ENCODE measurements at regions not wholly inside any gene's neighbourhood (a gene's known extent, or its start where the extent isn't known, plus 50 kb on each side); places are given as distances from the start of the nearest gene placed in this dataset.

- H3K27me3 ChIP-seq (replicated peaks; ENCODE audit: insufficient read depth, low read length): no peaks in the 10 kb centered on the region
- no peaks in the 10 kb centered on the region for H3K9me2 ChIP-seq (replicated peaks; ENCODE audit: insufficient read depth, low read length)
- peaks cover 12% of the 10 kb centered on the region; the same call in 1 of the 2 replicates for H3K4me1 ChIP-seq (ENCODE audit: low read length)
- H3K9me3 ChIP-seq (replicated peaks; ENCODE audit: insufficient read depth, low read length): no peaks in the 10 kb centered on the region
- no peak overlapping the region for H3K27ac ChIP-seq (ENCODE audit: low read length)
- H3K79me2 ChIP-seq (ENCODE audit: low read length): no peaks in the 10 kb centered on the region
- no peaks in the 10 kb centered on the region for H3F3A ChIP-seq (ENCODE audit: insufficient read depth, low read length)
- no peak for TF ChIP-seq EZH2phosphoT487 (IDR thresholded peaks at IDR 0.05; ENCODE audit: low read length)
- no peak for TF ChIP-seq EZH2 (optimal IDR thresholded peaks at IDR 0.05; ENCODE audit: low read depth, low read length)
- no peak for TF ChIP-seq CTCF (IDR thresholded peaks at IDR 0.05; ENCODE audit: low read length)
- DNase-seq: no peak
- H3K36me3 ChIP-seq (replicated peaks; ENCODE audit: insufficient read depth, low read length): no peaks in the 10 kb centered on the region
- H3K4me3 ChIP-seq (ENCODE audit: low read length): no peak overlapping the region
- no peak overlapping the region for H2AFZ ChIP-seq (ENCODE audit: low read length)
- H3K9ac ChIP-seq (ENCODE audit: low read length): no peak overlapping the region
- no peak overlapping the region for H3K4me2 ChIP-seq (ENCODE audit: low read depth, low read length)
- H4K20me1 ChIP-seq (ENCODE audit: insufficient read depth, low read length): no peaks in the 10 kb centered on the region
Observed at GRCh38 chr6:163707387-163708355, 293.2 kb downstream of the QKI start.

GRCh38 chr6:163706500-163707087, 292.1 kb downstream of the QKI start:
- Histone ChIP-seq H2AFZ (ENCODE audit: low read length) (no peak overlapping the region), H3K79me2 (ENCODE audit: low read length) (no peaks in the 10 kb centered on the region), H3K9ac (ENCODE audit: low read length) (no peak overlapping the region), H3K4me2 (ENCODE audit: low read depth, low read length) (no peak overlapping the region), H3K27me3 (replicated peaks; ENCODE audit: insufficient read depth, low read length) (no peaks in the 10 kb centered on the region), H4K20me1 (ENCODE audit: insufficient read depth, low read length) (no peaks in the 10 kb centered on the region), H3K27ac (ENCODE audit: low read length) (peak overlapping the region; percentile 8; the same call in 1 of the 2 replicates), H3K9me3 (replicated peaks; ENCODE audit: insufficient read depth, low read length) (no peaks in the 10 kb centered on the region), H3K9me2 (replicated peaks; ENCODE audit: insufficient read depth, low read length) (no peaks in the 10 kb centered on the region), H3K36me3 (replicated peaks; ENCODE audit: insufficient read depth, low read length) (no peaks in the 10 kb centered on the region), H3K4me1 (ENCODE audit: low read length) (peaks cover 12% of the 10 kb centered on the region; the same call in 1 of the 2 replicates), H3K4me3 (ENCODE audit: low read length) (no peak overlapping the region), H3F3A (ENCODE audit: insufficient read depth, low read length) (no peaks in the 10 kb centered on the region)
- no peak for DNase-seq
- TF ChIP-seq EZH2phosphoT487 (IDR thresholded peaks at IDR 0.05; ENCODE audit: low read length) (no peak), EZH2 (optimal IDR thresholded peaks at IDR 0.05; ENCODE audit: low read depth, low read length) (no peak), CTCF (IDR thresholded peaks at IDR 0.05; ENCODE audit: low read length) (no peak)

- DNase-seq: peak; percentile 12
- Histone ChIP-seq H3K36me3 (replicated peaks; ENCODE audit: insufficient read depth, low read length) (no peaks in the 10 kb centered on the region), H3K9me2 (replicated peaks; ENCODE audit: insufficient read depth, low read length) (no peaks in the 10 kb centered on the region), H3K79me2 (ENCODE audit: low read length) (no peaks in the 10 kb centered on the region), H2AFZ (ENCODE audit: low read length) (no peak overlapping the region), H3K4me1 (ENCODE audit: low read length) (peaks cover 12% of the 10 kb centered on the region; the same call in 1 of the 2 replicates), H3F3A (ENCODE audit: insufficient read depth, low read length) (no peaks in the 10 kb centered on the region), H3K9me3 (replicated peaks; ENCODE audit: insufficient read depth, low read length) (no peaks in the 10 kb centered on the region), H3K9ac (ENCODE audit: low read length) (no peak overlapping the region), H3K27ac (ENCODE audit: low read length) (peak overlapping the region; percentile 8; the same call in 1 of the 2 replicates), H3K4me2 (ENCODE audit: low read depth, low read length) (no peak overlapping the region), H3K4me3 (ENCODE audit: low read length) (no peak overlapping the region), H4K20me1 (ENCODE audit: insufficient read depth, low read length) (no peaks in the 10 kb centered on the region), H3K27me3 (replicated peaks; ENCODE audit: insufficient read depth, low read length) (no peaks in the 10 kb centered on the region)
- no peak for TF ChIP-seq CTCF (IDR thresholded peaks at IDR 0.05; ENCODE audit: low read length)
- TF ChIP-seq EZH2 (optimal IDR thresholded peaks at IDR 0.05; ENCODE audit: low read depth, low read length): no peak
- TF ChIP-seq EZH2phosphoT487 (IDR thresholded peaks at IDR 0.05; ENCODE audit: low read length): no peak
Observed at GRCh38 chr6:163705923-163706322, 291.4 kb downstream of the QKI start.

Data from MM.1S (cell line).